ENCODE measurements at regions not wholly inside any gene's neighbourhood (a gene's known extent, or its start where the extent isn't known, plus 50 kb on each side); places are given as distances from the start of the nearest gene placed in this dataset.
"Not testable (repeated sequence)": the region's sequence is repeated elsewhere in the genome, so short reads cannot be mapped to it uniquely, and the experiment has no call there.

- TF ChIP-seq CTCF, EP300 (IDR thresholded peaks at IDR 0.05): not testable (repeated sequence)
Observed at GRCh38 chr21:8411139-8411671, 2110.2 kb upstream of the TPTE start.

All from gastroesophageal sphincter (tissue), 3 donors.